IPS DF 6.9 (cell line): ENCODE measurements at regions not wholly inside any gene's neighbourhood (a gene's known extent, or its start where the extent isn't known, plus 50 kb on each side); places are given as distances from the start of the nearest gene placed in this dataset.
"Not testable (repeated sequence)": the region's sequence is repeated elsewhere in the genome, so short reads cannot be mapped to it uniquely, and the experiment has no call there.

Source experiments
- DNase-seq: peaks from one replicate; pipeline ENCODE4 v3.0.0-alpha.2; 2013; ENCODE audit warnings: low read depth, low spot score
- H3K27ac ChIP-seq: one replicate; pipeline ENCODE4 v1.5.1; 2013; ENCODE audit warnings: low read length, control low read depth
- H3K27me3 ChIP-seq: 2 replicates; pipeline ENCODE4 v1.6.1; 2013; ENCODE audit warnings: mild to moderate bottlenecking, low read length; ENCODE audit not compliant: control insufficient read depth, insufficient read depth
- H3K36me3 ChIP-seq: 2 replicates; pipeline ENCODE4 v1.6.1; 2013; ENCODE audit warnings: low read length; ENCODE audit not compliant: control insufficient read depth, insufficient read depth
- H3K4me1 ChIP-seq: 2 replicates; pipeline ENCODE4 v1.6.1; 2013; ENCODE audit warnings: low read length; ENCODE audit not compliant: control insufficient read depth, insufficient read depth
- H3K4me3 ChIP-seq: 2 replicates; pipeline ENCODE4 v1.5.1; 2013; ENCODE audit warnings: mild to moderate bottlenecking, low read length
- H3K9me3 ChIP-seq: 2 replicates; pipeline ENCODE4 v1.6.1; 2013; ENCODE audit warnings: low read length, inconsistent platforms; ENCODE audit not compliant: control insufficient read depth, insufficient read depth
- WGBS: extraction: QIAGEN DNeasy Blood & Tissue Kit; methylation state at CpG from one replicate; pipeline ENCODE4 v1.1.7; 2013; ENCODE audit warnings: mixed read lengths, missing lambda C conversion rate; ENCODE audit not compliant: insufficient read length, insufficient coverage; 5-methylcytosine and 5-hydroxymethylcytosine counted together

- not testable (repeated sequence) for H3K27ac ChIP-seq, H3K27me3 ChIP-seq, H3K36me3 ChIP-seq, H3K9me3 ChIP-seq, DNase-seq, H3K4me1 ChIP-seq, H3K4me3 ChIP-seq
- WGBS = no CpG with 5 or more reads among the region's 6 CpGs
Observed at GRCh38 chr5:7307709-7308108, 88.2 kb upstream of the ADCY2 start.

GRCh38 chr5:7309715-7310114, 86.2 kb upstream of the ADCY2 start:
- not testable (repeated sequence) for H3K27ac ChIP-seq, DNase-seq, H3K4me1 ChIP-seq, H3K27me3 ChIP-seq, H3K36me3 ChIP-seq, H3K9me3 ChIP-seq, H3K4me3 ChIP-seq
- whole genome bisulfite sequencing = no CpG with 5 or more reads among the region's 6 CpGs

DNA sequence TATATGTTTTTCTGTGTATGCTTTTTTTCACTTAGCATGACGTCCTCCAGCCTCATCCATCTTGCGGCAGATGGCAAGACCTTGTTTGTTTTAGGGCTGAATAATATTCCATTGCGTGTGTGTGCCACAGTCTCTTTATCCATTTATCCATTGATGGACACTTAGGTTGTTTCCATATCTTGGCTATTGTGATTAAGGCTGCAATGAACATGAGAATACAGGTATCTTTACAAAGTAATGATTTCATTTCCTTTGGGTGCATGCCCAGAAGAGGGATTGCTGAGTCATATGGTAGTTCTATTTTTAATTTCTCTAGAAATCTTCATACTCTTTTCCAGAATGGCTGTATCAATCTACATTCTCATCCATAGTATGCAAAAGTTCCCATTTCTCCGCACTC, 85.3 kb upstream of the ADCY2 start:
- H3K4me1 ChIP-seq, H3K36me3 ChIP-seq, H3K9me3 ChIP-seq, H3K27ac ChIP-seq, DNase-seq, H3K4me3 ChIP-seq, H3K27me3 ChIP-seq: not testable (repeated sequence)
- no CpG with 5 or more reads among the region's 4 CpGs for WGBS

GRCh38 chr5:7315118-7315517, 80.8 kb upstream of the ADCY2 start:
- Histone ChIP-seq H3K4me1 (no peaks in the 10 kb centered on the region), H3K27ac (no peak overlapping the region), H3K36me3 (no peaks in the 10 kb centered on the region), H3K9me3 (no peaks in the 10 kb centered on the region), H3K27me3 (no peaks in the 10 kb centered on the region), H3K4me3 (no peak overlapping the region)
- DNase-seq = no peak
- WGBS = no CpG with 5 or more reads among the region's 2 CpGs

- no peaks in the 10 kb centered on the region for H3K4me1 ChIP-seq
- H3K9me3 ChIP-seq = no peaks in the 10 kb centered on the region
- DNase-seq = no peak
- no CpG with 5 or more reads among the region's 2 CpGs for WGBS
- no peak overlapping the region for H3K4me3 ChIP-seq
- H3K27ac ChIP-seq = no peak overlapping the region
- H3K27me3 ChIP-seq = no peaks in the 10 kb centered on the region
- H3K36me3 ChIP-seq = no peaks in the 10 kb centered on the region
Observed at GRCh38 chr5:7317751-7318150, 78.2 kb upstream of the ADCY2 start.

DNA sequence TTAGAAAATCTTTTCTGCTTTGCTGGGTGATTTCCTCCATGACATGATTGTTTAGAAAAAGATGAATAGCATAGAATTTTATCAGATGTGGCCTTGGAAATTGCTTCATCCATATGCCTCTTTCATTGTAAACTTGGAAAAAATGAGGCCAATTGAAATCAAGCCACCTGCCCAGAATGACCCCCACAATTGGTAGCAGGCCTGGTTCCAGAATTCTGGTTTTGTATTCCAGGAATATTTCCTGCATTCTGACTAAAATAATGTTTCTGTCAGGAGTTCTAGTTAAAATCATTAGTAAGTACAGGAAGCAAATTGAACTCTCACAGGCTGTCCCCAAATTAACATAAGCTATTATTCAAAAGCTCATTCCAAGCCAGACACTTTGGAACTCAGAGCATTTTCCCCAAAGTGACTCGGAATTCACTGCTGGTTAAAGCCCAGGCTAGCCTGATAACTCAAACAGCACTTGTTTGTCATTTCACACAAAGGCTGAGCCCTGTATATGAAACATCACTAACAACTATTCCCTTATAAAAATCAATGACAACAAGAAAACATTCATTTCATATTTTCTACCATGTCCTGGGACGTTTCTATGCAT, 75.1 kb upstream of the ADCY2 start:
- Histone ChIP-seq H3K4me3 (no peak overlapping the region), H3K27me3 (no peaks in the 10 kb centered on the region), H3K27ac (no peak overlapping the region), H3K36me3 (no peaks in the 10 kb centered on the region), H3K9me3 (no peaks in the 10 kb centered on the region), H3K4me1 (no peaks in the 10 kb centered on the region)
- 100% methylated on average over 1 of the region's 2 CpGs for WGBS
- DNase-seq = no peak

GRCh38 chr5:7321724-7322123, 74.2 kb upstream of the ADCY2 start:
- H3K36me3 ChIP-seq = no peaks in the 10 kb centered on the region
- H3K27me3 ChIP-seq = no peaks in the 10 kb centered on the region
- no CpG with 5 or more reads among the region's 2 CpGs for WGBS
- DNase-seq = no peak
- no peak overlapping the region for H3K4me3 ChIP-seq
- H3K9me3 ChIP-seq = no peaks in the 10 kb centered on the region
- no peak overlapping the region for H3K27ac ChIP-seq
- no peaks in the 10 kb centered on the region for H3K4me1 ChIP-seq

DNA sequence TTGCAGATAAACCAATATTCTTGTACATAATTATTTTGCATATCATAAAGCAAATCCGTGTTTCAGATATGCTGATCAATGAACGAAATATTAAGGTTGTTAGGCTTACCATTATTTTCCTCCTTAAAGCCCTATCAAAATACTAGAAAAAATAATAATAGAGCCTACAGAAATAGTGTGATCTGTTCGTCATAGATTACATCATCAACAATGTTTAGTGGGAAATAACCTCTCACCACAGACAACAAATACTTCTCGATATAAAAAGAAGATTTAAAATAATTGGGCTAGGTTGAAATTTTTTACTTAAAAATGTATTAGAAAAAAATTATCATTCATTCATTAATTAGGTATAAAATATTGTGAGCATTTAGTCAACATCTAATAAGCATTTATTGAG, 71.0 kb upstream of the ADCY2 start:
- Histone ChIP-seq H3K4me1 (no peaks in the 10 kb centered on the region; the same call in 1 of the 2 replicates), H3K27me3 (no peaks in the 10 kb centered on the region), H3K36me3 (no peaks in the 10 kb centered on the region), H3K27ac (no peak overlapping the region), H3K9me3 (no peaks in the 10 kb centered on the region), H3K4me3 (no peak overlapping the region)
- WGBS = no CpG with 5 or more reads among the region's 4 CpGs
- no peak for DNase-seq

- Histone ChIP-seq H3K9me3 (no peaks in the 10 kb centered on the region), H3K4me1 (peaks cover under 1% of the 10 kb centered on the region; the same call in 1 of the 2 replicates), H3K4me3 (no peak overlapping the region), H3K36me3 (no peaks in the 10 kb centered on the region), H3K27me3 (no peaks in the 10 kb centered on the region), H3K27ac (no peak overlapping the region)
- no peak for DNase-seq
- 100% methylated on average over 1 of the region's 8 CpGs for WGBS
Observed at GRCh38 chr5:7325975-7326913, 69.7 kb upstream of the ADCY2 start.

DNA sequence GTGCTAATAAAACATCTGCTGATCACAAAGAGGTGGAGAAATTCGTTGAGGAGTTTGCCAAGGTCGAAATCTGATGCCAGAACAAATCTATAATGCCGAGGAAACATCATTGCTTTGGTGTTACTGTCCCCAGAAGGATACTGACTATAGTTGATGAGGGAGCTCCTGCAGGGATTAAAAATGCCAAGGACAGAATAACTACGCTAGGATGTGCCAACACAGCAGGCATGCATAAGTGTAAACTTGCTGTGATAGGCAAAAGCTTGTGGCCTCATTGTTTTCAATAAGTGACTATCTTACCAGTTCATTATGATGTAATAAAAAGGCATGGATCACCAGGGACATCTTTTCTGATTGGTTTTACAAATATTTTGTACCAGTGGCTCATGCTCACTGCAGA, 66.8 kb upstream of the ADCY2 start:
- H3K36me3 ChIP-seq = no peaks in the 10 kb centered on the region
- no peak for DNase-seq
- H3K4me1 ChIP-seq = peaks cover 2% of the 10 kb centered on the region; the same call in 1 of the 2 replicates
- WGBS = no CpG with 5 or more reads among the region's 4 CpGs
- H3K27me3 ChIP-seq = no peaks in the 10 kb centered on the region
- H3K9me3 ChIP-seq = no peaks in the 10 kb centered on the region
- no peak overlapping the region for H3K27ac ChIP-seq
- no peak overlapping the region for H3K4me3 ChIP-seq
